IPS DF 19.7 (cell line): ENCODE measurements at regions not wholly inside any gene's neighbourhood (a gene's known extent, or its start where the extent isn't known, plus 50 kb on each side); places are given as distances from the start of the nearest gene placed in this dataset.

Experiments used
- DNase-seq: peaks from one replicate; pipeline ENCODE4 v3.0.0-alpha.2; 2013; ENCODE audit warnings: low read depth, low spot score

DNA sequence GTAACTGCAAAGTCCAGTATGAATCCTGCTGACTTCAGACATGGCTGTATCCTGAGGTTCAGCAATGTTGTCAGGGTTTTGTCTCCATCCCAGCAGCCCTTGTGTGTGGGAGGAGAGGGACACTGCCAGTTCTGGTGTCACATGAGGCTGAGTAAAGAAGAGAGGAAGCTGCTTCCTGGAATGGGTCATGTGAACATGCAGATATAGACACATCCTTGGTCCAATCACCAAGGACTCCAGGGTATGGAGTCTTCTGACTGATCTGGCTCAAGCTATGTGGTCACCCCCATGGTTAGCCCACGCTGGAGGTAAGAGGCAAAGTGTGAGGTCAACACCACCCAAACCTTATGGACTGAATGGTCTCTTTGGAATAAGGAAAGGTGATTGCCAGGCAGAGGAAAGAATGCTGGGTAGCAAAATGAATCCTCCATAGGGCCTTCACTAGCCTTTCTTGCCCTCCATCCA, 134.4 kb upstream of the SLC1A4 start:
- DNase-seq = no peak

DNA sequence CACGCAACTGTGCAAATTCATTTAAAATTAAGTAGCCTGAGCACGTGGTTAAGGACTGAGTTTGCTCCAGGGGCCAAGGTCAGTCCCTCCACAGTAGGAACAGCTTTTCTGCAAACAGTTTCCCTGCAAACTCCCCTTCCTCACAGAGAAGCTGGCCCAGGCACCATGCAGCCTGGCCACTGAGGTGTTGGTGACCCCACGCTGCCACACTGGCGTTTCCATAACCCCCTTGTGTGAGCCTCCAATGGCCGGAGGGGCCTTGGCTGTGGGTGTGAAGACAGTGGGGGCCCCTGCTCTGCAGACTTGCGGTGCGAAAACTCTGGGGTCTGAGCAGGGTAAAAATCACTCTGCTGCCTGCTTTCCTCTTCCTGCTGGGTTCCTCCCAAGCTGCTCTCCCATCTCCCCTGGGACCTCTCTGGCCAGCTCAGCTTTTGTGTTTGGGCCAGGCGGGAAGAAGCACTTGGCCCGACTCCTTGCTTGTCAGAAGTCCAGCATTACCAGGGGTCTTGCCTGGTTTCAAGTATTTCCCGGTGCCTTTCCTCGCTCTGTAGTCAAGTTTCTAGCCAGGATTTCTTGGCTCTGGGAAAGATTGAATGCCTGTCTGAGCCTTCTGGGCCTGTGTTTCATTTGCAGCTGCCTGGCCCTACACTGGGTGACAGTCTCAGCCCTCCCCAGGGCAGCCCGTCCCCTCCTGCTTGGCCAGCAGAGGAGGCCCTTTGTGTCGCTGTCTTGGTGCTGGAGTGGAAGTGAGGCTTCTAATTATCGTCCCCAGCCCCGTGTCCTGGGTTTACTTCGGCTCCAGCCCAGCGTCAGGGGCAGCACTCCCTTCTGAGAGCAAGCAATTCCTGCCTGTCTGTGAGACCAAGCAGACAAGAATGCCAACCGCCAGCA, 131.4 kb upstream of the SLC1A4 start:
- DNase-seq = no peak

DNA sequence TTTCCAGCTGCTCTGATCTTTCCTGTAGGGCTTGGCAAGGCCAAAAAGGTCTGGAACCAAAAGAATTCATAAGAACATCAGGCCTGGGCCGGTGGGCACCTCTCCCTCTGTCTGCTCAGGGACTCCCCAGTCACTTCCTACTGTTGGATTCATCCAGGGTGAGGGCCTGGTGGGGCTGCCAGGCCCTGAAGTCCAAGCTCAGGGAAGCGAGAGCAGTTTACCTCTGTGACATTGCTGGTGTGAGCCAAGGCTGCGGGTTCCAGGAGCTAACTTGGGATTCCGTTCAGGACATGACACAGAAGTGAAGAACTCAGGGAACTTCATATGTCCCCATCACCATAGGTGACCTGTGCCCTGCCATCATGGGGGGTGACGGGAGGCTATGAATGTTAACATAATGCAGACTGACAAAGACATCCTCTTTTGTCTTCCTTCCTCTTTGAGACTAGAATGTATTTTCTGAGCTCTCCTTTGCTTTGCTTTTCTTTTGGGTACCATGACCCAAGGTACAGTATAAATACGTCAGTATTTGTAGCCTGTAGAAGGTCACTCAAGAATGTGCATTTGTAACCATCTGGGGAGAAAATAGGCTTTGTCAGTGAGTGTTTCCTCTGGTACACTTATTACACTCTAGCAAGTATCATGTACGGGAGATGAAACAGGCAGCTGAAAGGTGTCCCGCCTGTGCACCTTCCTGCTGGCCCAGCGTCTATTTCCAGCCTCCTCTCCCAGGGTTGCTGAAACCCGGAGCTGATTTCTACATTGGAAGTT, 130.5 kb upstream of the SLC1A4 start:
- no peak for DNase-seq

DNA sequence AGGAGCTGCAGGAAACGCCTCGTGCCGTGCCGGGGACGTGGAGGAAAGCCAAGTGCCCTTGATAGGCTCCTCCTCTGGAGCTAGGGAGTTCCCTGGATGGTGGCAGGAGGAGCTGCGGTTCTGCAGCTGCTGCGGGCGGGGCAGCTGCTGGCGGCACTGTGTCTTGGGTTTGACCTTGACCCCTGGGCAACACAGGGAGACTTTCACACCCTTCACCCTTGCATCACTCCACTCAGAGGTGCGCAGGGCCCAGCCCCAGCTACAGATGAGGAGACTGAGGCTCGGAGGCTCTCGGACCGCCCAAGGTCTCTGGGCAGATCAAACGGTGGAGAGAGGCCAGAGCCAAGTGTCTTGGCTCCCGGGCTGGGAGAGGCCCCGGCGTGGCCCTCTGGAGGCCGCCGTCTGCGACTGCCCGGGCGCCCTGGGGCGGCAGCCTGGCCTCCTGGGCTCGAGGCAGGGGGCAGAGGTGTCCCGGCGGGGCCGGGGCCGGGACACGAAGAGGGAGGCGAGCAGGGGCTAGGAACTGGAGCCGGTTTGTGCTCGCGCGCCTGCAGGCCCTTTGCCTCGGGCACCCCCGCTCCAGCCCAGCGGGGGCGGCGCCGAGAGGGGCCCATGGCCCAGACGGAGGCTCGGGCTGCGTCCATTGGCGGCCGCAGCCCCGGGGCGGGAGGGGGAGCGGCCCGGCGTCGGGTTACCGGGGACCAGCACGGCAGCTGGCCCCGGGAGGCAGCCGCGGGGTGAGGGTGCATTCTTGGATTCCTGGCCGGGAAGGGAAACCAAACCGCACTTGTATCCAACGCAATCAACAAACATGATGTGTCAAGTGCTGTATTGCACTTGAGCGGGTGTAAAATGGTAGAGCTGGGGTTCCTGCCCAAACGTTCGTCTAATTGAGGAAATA, 129.6 kb upstream of the SLC1A4 start:
- DNase-seq = no peak

DNA sequence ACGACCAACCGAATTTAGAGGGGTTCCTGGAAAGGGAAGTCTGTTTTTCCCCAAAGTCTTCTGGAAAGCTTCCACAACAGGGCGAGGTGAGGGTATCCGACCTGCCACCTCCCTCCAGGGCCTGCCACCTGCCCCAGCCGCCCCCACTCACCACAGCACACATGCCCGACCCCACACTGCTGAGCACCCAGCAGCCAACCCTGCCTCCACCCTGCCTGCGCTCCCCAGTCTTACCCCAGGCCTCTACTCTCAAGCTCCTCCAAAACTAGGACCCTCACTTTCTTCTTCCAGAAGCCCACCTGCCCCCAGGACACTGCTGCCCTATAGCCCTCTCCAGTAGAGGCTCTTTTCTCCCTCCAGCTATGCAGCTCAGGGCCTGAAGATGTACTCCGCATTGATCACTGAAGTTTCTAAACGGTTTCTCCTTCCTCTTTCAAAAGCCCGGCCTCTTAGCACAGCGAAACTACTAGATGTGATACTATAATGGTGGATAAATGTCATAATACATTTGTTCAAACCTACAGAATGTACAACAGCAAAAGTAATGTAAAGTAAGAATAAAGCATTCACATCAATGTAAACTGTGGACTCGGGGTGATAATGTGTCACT, 128.8 kb upstream of the SLC1A4 start:
- no peak for DNase-seq

DNA sequence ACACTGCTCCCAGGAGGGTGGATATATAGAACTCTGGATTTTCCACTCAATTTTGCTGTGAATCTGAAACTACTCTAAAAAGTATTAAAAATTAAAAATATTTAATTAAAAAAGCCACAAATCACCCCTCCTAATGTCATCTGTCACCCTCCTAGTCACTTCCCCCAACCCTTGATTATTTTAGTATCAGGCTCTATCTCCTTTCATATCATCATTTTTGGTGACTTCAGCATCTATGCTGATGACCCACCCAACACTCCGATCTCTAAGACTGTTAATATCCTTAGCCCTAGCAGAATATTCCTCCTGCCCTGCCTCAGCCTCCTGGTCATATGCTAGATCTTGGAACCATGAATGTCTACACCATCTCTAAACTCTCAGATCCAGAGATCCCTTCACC, 128.3 kb upstream of the SLC1A4 start:
- no peak for DNase-seq

DNA sequence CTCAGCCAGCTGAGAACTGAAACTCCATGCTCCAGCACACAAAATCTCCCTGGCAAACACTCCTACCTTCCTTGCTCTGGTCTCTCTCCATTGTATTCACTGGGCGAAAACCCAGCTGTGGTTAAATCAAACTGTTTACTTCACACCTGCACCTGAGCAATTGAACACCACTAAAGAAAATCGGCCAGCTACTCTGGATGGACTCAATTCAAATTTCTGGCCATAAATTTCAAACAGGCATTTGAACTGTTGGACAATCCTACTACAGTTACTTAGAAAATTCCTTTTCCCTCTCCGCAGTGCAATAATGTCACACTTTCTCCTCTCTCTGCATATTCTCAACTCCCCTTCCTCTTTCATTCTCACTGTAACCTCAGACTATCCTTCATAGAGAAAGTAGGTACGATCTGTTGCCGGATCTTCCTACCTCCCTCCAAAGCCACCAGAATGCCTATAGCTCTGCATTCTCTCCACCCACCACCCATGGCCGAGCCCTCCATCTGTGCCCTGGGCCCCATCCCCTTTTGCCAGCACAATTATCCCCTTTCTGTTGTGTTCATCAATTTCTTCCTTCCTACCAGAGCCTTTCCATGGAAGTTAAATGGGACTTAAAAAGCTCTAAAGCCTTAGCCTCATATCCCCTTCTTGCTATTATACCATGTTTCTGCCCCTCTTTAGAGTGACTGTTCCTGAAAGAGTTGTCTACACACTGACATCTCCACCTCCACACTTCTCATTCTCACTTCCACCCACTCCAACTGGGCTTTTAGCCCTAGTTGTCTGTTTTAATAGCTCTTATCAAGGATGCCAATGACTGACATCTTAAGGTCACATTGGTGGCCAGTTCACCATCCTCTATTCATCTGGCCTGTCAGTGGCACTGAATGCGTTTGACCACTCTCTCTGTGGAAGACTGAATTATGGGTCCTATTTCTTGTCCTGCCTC, 127.5 kb upstream of the SLC1A4 start:
- DNase-seq = no peak

DNA sequence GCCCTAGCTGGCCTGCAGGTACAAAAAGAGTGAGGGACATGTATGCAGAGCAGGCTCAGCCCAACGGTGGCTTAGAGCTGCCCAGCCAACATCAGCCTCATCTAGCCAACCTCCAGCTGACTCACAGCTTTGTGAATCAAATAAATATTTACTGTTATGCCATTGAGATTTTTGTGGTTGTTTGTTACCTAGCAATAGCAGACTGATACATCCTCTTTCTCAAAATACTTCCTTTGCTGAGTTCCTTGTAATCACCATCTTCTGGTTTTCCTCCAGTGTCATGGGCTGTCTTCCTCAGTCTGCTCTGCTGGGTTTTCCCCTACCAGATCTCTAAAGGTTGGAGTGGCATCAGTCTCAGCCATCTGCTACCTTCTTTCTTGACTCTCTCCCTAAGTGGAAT, 126.6 kb upstream of the SLC1A4 start:
- DNase-seq = no peak

DNA sequence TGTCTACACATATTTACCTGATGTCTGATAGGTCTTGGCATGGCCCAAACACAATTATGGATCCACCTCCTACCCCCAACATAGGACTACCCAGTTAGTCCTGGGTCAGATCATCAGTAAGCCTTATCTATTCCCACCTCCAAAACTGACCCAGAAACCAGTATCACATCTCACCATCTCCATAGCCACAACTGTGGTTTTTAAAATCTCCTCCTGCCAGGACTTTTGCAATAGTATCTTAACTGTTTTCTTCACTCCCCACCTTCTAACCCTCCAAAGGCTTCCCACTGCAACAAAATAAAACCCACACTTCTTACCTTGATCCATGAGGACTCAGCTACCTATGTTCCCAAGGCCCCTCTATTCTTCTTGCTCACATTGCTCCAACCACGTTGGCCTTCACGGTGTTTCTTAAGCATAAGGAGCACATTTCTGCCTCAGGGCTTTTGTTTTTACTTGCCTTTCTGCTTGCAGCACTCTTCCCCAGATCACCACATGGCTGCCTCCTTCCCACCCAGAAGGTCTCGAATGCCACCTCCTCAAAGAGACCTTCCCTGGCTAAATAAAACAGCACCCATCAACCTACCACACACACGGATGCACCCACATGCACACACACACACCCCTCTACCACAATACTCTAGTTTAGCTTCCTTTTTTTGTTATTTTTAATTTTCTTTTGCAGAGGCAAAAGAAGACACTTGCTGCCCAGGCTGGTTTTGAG, 125.9 kb upstream of the SLC1A4 start:
- DNase-seq = no peak

DNA sequence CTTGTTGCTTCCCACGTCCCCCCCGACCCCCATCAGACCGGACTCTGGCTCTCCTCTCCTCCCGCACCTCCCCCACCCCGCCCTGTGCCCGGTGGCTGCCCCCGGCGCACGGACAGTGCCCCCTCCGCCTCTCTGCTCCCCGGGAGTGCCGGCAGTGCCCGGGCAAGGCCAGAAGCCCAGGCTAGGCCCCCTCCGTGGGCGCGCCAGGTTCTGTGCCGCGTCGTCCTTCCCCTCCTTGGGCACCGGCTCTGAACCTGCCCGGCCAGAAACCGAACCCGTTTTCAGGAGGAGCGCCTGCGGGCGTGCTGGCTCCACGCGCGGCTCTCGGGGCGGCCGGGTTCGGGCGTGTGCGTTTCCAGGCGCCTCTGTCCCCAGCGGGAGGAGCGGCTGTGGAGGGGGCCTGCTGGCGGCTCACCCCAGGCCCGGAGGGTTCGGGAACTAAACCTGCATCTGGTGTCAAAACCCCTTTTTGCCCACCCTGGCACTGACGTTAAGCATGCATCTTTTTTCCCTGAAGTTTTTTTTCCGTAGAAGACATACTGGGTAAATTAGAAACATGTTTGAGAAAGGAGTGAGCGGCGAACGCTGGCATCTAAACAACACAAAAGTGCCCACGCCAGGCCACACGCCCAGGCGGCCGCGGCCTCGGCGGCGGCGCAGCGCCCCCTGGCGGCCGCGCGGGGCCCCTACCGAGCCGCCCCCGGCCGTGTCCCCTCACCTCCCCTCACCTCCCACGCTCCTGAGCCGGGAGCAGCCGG, 123.9 kb upstream of the SLC1A4 start:
- no peak for DNase-seq

DNA sequence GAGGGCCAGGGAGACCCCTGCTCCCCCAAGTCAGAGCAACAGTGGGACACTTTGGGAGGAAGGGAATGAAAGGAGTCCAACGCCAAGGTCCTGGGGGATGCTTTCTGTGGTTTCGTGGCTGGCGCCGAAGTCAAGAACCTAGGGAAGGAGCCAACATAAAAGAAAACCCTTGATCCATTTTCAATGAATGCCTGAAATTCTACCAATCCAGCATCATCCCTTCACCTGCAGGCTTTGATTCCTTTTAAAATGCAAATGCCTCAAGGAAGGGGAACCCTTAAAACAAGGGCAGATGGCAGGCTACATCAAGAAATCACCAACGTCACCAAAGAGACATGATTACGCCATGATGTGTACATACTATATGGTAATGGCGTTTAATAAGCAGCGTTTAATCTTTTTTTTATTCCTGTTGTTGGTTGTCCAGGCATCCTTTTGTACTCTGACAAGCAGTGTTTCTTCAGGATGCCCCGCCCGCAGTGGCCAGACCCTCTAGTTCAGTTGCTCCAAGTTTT, 123.3 kb upstream of the SLC1A4 start:
- DNase-seq = no peak

DNA sequence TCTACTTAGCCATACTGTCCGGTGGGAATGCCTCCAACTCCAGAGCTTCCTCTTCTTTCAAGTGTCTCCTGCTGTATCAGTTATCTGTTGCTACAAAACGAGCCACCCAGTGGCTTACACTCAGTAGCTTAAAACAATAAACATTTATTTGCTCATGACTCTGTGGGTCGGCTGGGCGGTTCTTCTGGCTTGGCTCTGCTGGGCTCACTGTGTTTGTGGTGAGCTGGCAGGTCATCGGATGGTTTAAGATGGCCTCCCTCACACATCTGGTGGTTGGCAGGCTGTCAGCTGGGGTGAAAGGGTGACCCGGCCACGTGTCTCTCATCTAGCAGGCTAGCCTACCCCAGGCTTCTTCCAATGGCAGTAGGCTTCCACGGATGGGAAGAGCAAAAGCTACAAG, 122.4 kb upstream of the SLC1A4 start:
- DNase-seq = no peak

DNA sequence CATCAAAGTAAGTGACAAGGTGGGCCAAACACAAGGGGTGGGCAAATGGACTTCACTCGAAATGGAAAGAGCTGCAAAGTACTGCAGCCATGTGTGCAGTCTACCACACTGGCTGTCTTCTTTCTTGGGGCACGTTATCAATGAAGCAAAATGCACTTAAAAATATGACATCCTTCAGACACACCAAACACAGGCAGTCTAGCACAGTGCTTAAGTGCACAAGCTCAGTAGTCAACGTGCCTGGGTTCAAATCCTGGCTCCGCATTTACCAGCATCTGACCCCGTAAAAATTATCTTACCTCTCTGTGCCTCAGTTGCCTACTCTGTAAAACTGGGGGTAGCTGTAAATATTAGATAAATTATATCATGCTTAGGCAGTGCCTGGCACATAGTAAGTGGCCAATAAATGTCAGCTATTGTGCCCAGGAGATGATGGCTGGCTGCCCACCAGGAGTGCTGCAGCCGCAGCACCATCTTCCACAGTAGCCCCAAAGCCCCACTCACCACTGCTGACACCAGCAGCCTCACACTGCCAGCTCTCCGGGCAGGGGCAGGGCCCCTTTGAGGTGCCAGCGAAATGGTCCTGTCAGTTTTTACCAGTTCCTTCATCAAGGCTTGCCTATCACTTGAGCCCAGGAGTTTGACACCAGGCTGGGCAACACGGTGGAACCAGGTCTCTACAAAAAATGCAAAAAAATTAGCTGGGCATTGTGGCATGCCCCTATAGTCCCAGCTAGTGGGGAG, 121.8 kb upstream of the SLC1A4 start:
- DNase-seq = no peak

DNA sequence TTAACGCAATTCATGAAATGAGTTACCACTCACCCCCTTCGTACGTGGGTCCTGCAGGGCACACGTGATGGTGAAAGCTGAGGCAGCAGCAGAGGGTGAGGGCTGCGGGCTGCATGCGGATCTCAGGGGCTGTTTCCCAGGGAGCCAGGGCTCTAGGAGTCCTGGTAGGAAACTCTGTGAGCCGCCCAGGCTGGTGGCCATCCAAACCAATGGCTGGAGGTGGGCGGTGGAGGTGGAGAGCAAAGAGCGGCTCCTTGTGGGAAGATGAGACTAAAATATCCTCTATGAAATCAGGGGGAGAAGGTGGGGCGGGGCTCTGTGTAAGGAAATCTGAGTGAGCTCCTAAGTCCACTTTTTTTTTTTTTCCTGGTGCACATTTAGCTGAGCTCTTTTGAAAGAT, 120.1 kb upstream of the SLC1A4 start:
- DNase-seq = no peak

DNA sequence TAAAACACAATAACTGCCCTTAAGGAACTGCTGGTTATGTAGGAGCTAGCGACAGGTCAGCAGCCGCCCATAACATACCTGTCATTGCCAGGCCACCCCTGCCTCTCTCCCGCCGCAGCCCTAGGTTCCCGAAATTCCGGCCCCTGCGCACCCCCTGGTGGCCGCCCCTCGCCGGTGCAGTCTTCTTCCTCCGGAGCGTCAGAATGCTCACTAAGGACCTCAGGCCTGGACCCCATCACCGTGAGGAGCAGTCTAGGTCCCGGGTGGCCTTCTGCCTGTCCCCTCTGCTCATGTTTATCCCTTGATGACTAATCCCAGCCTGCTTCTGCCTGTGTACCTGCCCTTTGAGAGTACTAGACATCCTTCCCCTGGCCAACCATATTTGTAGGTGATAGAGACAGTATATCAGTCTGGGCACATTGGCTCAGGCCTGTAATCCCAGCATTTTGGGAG, 115.7 kb upstream of the SLC1A4 start:
- no peak for DNase-seq

DNA sequence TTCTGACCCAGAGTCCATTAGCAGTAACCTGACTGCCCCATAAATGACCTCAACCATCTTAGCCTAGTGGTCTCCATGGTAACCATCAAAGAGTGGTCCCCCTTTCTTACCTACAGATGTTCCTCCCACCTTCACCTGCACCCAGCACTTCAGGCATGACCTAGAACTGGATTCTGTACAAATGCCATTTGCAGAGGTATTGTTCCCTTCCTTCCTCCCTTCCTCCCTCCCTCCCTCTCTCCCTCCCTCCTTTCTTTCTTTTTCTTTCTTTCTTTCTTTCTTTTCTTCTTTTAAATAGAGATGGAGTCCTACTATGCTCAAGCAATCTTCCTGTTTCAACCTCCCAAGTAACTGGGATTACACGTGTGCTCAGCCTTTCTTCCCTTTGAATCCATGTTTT, 114.6 kb upstream of the SLC1A4 start:
- no peak for DNase-seq

DNA sequence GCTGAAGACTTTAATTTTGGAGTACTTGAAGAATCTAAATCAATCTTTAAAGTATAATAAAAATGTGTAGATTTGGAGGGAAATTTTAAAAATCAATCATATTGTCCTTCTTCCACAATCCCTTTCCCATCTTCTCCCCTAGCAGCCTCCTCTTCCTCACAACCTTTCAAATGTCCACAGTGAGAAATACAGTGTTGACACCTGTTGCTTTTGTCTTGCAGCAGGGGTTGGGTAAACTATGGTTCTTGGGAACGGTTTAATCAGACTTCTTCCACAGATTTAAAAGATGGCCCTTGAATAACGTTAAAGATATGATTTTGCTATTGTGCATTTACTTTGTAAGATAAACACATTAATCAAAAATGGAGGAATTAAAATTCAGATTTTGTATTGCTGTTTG, 113.8 kb upstream of the SLC1A4 start:
- DNase-seq = no peak

DNA sequence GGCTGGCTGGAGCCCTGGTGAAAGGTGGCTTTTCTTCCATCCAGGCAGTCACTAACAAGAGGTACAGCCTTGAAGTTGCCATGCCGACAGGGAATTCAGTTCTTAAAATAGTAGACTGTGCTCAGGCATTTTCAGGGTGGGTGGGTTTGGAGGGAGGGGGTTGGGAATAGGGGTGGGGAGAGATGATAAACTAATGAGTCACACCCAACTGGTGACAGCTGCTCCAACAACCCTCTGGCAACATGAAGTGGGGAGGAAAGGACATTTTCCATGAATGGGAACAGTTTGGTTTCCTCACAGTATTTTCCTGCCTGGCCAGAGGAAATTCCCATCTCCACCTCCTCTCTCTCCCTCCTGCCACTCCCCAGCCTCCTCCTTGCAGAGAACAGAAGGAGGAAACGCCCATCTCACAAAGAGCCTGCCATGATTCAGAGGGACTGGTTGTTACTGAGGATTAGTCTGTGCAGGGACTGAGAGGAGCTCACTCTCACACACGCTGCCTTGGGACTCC, 113.0 kb upstream of the SLC1A4 start:
- no peak for DNase-seq
